Cardiac septum (tissue), 1 donor: ENCODE measurements at regions not wholly inside any gene's neighbourhood (a gene's known extent, or its start where the extent isn't known, plus 50 kb on each side); places are given as distances from the start of the nearest gene placed in this dataset.
"Not testable (repeated sequence)": the region's sequence is repeated elsewhere in the genome, so short reads cannot be mapped to it uniquely, and the experiment has no call there.

Experiments used
- DNase-seq: peaks from one replicate; pipeline ENCODE4 v3.0.0-alpha.2; 2020; ENCODE audit warnings: low spot score
- intact Hi-C: fragments of 100-400 bp; cut with DNase I; formaldehyde crosslinking; loops from one replicate; pipeline ENCODE4 v1.14.0; 2022
- donor health status: DM: no; HTN: no; CAD: no.

DNA sequence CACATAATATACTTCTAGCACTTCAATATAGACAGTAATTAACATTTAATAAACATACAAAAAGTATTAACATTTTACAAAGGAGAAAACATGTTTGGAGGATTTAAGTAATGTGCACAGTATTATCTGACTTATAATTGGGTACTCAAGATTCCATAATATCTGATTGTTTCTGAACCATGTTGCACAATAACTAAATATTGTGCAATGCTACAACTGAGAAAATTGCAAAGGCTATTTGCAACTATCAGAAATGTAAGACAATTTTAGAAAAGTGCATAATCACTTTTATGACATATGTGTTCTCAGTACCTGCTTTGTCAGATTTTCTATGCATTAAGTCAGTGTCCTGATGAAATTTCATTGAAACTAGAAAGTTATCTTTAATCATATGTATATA is 934.6 kb downstream of the SOCS6 start:
- DNase-seq, result no peak
- intact Hi-C loops, result no loop called here

DNA sequence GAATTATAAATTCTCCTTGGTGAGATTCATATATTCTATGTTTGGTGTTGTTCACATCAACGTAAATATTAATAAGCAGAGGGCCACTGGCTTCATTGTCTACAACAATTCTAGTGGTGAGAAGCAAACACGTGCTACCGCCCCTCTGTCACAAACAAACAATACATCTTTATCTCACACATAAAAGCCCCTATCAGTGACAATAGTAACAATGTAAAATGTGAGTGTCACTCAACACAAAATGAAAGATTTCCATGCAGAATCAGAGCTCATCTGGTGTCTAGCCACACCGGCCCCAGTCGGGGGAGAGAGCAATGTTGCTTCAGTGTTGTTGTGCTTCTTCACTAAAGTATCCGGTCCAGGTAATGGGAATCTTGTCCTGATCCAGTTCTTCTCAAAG is 932.6 kb downstream of the SOCS6 start:
- no peak for DNase-seq
- intact Hi-C loops, result no loop called here

DNA sequence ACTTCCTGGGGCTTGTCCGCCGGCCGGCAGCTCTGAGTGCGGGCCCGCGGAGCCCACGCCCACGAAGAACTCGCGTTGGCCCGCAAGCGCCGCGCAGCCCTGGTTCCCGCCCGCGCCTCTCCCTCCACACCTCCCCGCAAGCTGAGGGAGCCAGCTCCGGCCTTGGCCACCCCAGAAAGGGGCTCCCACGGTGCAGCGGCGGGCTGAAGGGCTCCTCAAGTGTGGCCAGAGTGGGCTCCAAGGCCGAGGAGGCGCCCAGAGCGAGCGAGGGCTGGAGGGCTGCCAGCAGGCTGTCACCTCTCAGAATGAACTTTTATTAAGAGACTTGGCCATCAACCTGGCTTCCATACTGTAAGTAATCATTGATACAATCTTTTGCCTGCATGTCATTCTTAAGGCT is 923.9 kb downstream of the SOCS6 start:
- DNase-seq, intact Hi-C loops: not testable (repeated sequence)

DNA sequence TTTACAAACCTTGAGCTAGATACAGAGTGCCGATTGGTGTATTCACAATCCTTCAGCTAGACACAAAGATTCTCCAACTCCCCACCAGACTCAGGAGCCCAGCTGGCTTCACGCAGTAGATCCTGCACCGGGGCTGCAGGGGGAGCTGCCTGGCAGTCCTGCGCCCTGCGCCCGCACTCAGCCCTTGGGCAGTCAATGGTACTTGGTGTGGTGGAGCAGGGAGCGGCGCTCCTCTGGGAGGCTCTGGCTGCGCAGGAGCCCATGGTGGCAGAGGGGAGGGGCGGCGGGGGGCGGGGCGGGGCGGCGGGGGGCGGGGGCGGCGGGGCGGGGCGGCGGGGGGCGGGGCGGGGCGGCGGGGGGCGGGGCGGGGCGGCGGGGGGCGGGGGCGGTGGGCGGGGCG is 923.4 kb downstream of the SOCS6 start:
- intact Hi-C loops, result no loop called here
- DNase-seq, result no peak

DNA sequence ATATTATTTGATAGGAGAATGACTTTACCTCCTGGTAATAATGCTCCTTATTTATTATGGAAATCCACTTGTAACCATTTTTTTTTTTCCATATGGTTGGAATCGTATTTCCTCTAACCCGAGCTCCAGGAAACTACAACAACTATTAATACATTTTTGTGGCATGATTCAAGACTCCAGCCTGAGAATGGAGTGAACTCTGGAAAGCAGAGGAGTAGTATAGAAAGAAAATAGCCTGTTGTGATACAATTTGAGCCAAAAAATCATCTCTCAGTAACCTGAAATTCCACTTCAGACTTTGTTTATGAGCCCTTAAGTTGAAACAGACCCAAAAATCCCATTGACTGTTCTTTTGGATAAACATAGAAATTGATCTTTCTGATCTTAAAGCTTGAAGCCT is 921.1 kb downstream of the SOCS6 start:
- intact Hi-C loops, result no loop called here
- DNase-seq, result no peak

DNA sequence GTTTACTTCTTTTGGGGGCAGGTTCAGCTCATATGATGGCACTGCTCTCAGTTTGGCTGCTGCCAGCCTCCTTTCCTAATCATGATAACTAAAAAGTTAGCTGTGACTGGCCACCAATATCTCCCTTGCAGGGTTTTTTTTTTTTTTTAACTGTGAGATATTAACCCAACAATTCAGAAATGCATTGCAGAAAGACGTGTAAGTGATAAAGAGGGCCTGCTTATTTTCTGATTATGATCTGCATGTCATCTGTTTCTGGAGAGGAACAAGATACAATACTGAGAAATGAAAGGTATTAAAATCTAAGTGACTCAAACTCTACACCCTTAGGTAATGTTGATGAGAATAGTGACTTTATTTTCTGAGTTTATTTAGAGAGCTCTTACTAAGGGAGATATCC is 905.6 kb downstream of the SOCS6 start:
- intact Hi-C loops, result no loop called here
- no peak for DNase-seq

DNA sequence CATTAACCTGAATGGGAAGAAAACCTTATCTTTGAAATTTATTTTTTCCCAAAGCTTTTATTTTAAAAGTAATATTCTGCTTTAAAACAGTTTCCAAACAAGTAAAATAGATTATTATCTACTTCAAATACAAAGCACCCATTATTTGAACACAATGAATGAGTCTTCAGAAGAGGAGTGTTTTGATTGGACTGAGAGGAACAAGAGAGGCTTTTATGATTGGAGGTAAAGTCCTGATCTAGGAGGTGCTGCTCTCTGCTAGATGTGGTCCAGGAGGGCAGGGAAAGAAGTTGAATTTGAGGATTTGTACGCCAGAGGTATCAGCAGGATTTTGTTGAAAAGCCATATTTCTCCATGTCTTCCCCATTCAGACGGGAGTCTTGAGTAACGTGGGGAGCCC is 900.7 kb downstream of the SOCS6 start:
- no peak for DNase-seq
- intact Hi-C loops, result no loop called here

DNA sequence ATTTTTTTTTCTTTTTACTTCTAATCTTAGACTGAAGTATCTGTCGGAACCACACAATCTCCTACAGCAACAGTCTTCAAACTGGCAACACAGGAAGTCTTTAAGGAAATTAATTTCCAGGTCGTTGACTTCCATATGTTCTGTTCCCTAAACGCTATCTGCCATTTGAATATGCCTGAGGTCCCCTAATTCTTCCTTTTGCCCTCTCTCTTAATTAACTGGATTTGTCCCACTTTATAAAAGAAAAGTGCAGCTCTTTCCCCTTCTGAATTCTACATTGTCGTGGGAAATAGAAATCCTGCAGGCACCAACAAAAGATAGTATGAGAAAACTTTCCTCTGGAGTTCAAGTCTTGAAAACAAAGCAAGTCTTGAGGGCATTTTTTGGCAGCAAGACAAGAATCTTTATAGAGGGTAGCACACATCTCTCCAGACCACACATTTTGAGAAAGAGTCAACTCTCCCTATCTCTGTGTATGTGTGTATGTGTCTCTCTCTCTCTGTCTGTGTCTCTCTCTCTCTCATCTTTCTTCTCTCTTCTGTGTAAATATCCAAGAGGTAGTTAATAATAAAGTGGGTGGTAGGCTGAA is 879.8 kb downstream of the SOCS6 start:
- no peak for DNase-seq
- intact Hi-C loops, result no loop called here

DNA sequence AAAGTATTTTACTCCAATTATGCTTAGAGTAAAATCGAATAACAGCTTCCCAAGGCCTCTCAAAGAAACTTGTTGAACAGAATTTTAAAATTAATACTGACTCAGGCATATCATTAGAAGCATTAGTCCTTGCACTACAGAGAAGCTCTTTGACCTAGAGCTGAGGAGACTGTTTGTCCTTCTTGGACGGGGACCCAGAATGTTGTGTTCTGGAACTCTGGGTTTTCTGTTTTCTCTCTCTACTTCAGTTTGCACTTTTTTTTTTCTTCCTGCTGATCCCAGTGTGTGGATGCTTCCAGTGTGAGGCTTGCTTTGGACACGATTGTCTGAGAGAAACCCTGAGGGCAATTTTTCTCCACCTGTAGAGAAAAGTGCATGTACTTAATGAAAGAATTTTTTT is 847.6 kb downstream of the SOCS6 start:
- intact Hi-C loops, result no loop called here
- DNase-seq, result no peak

DNA sequence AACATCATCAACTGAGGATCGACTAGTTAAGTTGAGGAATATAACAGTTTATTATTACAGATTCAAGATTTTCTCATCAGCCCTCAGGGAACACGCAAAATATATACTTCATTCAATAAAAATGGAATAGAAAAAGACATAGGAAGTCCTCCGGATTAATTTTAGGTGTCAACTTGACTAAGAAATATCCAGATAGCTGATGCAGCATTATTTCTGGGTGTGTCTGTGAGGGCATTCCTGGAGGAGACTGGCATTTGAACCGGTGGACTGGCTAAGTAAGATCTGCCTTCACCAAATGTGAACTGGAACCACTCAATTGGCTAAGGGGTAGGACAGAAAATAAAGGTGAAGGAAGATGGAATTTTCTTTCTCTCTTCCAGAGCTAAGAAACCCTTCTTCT is 845.3 kb downstream of the SOCS6 start:
- intact Hi-C loops, result no loop called here
- no peak for DNase-seq

DNA sequence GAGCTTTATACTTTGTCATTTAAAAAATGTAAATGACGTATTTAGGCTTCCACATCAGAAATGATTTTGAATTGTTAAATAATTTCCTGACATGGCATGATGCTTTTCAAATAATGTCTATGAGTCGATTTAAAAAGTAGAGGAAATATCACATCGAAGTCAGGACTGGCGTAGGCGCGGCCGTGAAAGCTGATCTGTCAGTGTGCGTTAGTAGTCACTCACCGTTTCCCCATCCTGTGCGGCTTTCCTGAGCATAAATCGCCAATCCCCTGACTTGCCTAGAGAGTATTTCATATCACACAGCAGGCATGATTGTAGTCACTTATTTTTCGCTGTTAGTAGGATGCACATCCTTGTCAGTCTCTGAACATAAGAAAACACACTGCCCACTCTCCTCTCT is 843.1 kb downstream of the SOCS6 start:
- intact Hi-C loops, result no loop called here
- no peak for DNase-seq

DNA sequence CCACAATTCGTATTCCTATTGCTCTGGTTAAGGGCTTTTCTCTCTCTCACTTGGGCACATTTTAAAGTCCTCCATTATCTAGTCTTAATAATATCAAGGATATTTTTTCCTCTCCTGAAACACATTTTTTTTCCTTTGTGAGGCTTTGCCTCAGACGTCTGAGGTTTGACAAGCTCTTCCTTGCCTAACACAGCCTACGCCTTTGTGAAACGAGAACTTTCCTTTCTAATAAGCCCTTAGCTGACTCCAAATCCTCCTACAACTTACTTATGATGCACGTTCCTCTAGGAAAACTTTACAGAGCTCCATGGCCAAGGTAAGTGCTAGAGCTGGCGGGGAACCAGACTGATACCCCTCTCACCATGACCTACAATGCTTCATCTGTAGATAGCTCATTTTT is 841.5 kb downstream of the SOCS6 start:
- intact Hi-C loops, result no loop called here

DNA sequence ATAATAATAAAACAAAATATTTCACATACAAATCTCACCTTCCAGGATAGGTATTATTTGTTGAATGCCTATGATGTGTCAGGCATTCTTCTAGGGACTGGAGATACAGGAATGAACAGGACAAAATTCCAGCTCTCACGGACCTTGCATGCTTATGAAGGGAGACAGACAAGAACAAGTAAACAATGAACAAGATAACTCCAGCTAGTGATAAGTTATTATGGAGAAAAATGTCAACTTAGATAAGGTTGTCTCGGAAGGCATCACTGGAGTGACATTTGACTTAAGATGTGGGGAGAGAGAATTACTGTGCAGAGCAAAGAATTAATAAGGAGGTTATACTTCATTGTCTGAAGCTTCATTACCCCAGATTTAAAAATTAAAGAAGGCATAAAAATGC is 836.7 kb downstream of the SOCS6 start:
- intact Hi-C loops, result no loop called here

More for the DNA sequence above, 841.5 kb downstream of the SOCS6 start:
- DNase-seq, result no peak

DNA sequence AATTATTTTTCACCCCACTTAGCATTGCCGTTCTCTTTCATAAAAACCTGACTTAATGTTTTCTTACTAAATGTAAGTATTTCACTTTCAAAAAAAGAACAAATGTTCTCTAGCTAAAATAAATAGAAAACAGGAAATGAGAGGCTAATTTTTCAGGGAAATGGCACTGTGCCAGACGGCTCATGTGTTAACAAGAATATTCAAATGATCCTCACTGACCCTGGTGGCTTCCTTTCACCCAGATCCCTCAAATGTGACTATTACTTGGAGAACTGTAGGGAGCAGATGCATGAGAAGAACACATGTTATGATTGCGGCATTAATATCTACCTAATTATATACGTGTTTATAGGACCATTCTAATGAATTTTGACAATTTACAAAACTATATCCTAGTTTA is 827.7 kb downstream of the SOCS6 start:
- intact Hi-C loops, result no loop called here
- no peak for DNase-seq

More for the DNA sequence above, 836.7 kb downstream of the SOCS6 start:
- DNase-seq, result no peak

DNA sequence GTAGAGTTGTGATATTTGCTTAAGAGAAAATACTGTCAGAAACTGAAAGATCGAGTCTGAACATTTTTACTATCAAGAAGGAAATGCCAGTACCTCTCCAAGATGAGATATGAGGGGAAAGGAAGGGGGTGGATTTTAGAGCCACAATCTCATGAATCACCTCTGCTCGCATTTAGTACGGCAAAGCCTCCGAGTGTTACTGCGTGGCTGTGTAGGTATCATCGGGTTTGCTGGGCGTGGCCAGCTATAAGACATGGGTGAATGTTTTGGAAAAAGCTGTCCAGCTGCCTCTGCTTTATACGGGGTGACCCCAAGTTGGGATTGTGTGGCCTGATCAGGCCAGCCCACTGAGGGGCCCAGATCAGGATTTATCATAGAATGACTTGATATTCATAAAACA is 826.4 kb downstream of the SOCS6 start:
- no peak for DNase-seq
- intact Hi-C loops, result no loop called here

DNA sequence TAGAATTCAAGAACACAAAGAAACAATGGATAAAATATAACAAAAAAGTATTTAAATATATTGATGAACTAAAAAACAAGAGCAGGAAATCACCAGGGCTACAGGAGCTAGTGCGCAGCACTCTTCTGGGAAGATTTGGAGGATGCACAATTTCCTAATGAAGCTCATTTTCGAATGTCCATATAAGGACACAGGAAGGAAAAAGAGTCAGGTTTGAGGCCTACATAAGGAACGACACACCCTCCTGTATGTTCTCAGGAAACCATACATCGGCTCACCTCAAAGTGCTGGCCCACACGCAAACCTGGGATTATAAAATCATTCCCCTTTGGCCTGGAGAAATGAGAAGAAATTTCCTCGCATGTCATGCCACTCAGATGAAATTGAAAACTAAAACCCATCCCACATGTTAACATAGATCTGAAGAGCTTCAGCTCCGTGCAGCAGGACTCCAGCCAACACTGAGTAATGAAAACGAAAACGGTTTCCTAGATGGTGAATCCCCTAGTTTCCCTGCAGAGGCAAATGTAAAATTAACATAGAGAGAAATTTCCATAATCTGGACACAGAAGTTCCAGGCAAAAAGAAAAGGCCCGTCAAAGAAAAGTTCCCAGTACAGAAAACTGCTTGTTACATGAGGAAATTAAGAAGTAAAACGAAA is 825.8 kb downstream of the SOCS6 start:
- DNase-seq, result no peak
- intact Hi-C loops, result no loop called here

DNA sequence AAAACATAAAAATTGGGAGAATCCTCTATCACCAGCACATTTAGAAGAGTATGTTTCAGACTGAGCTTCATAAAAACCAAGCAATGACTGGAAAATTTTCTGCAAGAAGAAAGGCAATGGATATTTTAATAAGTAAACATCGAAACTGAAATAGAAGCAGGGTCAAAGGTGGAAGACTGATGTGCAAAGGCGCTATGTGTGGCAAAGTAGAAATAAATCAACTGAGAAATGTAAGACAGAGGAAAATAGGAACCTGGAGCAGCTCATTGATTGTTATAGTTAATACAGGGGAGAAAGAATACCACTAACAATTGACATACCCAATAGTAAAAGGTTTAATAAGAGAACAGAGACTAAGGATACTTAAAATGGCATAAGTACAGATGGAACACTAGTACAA is 818.4 kb downstream of the SOCS6 start:
- DNase-seq, result no peak
- intact Hi-C loops, result no loop called here

DNA sequence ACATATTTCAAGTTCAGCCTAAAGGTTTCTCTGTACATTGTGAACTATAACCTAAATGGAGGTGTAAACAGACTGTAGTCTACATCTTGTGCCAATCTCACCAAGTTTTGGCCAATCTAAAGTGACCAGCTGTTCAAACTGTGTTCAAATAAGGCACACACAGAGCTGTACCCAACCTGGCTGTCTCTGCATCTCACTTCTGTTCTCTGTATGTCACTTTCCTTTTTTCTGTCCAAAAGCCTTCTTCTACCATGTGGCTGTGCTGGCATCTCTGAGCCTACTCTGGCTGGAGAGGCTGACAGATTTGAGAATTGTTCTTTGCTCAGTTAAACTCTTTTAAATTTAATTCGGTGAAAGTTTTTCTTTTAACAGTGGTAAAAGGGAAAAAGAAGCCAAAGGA is 817.9 kb downstream of the SOCS6 start:
- DNase-seq, result no peak
- intact Hi-C loops, result no loop called here

DNA sequence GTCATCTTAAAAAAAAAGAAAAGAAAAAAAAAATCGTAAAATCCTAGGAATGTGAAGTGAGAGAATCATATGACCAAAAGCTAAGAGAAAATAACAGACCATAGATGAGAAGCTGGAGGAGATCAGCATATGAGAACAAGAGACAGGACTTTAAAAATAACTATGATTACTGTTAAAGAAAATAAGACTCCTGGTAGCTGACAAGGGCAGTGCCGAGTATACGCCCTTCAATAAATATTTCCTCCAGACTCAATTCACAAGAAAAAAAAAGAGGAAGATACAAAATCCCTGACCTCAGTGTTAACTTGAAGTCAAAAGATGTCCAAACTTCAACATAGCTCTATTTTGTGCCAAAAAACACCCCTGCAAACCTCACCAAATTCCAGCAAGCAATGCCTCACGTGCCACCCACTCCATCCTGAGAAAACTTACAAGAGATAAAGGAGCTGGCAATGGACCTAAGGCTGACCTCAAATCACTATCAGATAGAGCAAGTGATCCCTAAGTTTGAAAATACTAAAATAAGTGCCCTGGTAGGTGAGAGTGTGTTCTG is 817.2 kb downstream of the SOCS6 start:
- no peak for DNase-seq
- intact Hi-C loops, result no loop called here

DNA sequence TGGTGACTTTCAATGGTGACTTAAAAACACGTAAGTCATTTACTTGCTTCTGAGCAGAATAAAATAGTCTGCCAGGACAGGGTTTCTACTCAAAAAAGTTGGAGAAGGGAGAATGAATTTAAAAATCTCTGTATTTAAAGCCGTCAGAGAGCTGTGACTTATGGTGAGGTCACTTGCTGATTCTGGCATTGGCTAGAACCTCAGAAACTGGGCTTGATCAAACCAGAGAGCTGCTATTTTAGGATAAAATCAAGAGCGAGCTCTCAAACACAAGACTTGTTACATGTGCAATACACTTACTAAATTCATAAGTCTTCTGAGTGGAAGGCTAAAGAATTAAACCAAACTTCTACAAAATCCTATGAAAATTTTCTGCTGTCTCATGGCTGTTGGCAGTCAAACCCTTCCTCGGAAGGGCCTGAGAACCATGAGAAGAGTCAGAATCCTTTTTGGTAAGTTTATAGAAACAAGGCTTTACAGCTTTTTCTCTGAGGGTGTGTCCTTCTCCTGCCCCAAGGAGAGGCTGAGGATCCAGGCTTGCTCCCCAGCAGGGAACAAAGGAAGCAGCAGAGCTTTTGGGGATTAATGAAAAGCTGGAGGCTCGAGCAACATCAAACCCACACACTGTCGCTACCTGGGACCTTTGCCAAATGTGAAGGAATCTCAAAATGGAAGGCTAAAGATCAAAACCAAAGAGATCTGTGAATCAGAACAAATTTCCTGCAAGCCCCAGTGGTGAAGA is 816.4 kb downstream of the SOCS6 start:
- no peak for DNase-seq

DNA sequence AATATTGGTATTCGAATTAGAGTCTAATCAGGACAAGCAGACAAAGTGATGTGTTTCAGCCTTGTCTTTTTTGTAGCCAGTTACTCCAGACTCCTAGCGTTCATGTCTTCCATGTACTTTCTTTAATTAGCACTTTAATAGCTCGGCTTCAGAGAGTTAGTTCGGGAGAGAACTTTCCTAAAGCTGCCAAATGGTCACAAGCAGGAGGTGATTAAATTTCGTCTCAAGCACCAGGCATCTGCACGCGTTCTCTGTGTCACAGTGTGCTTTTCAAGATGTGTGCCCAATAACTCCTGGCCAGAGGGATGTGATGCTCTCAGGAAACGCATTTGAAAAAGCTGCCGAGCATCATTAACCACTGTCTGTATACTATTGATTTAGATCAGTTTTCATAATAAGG is 790.8 kb downstream of the SOCS6 start:
- intact Hi-C loops, result no loop called here
- no peak for DNase-seq

More for the DNA sequence above, 816.4 kb downstream of the SOCS6 start:
- intact Hi-C loops, result no loop called here
